HG02763 (cell line): ENCODE measurements at regions not wholly inside any gene's neighbourhood (a gene's known extent, or its start where the extent isn't known, plus 50 kb on each side); places are given as distances from the start of the nearest gene placed in this dataset.

Source experiments
- ATAC-seq: cut with Tn5 transposase; IDR thresholded peaks from one replicate; pipeline ENCODE4 v1.9.1; 2021; ENCODE audit warnings: mild to moderate bottlenecking, moderate library complexity; ENCODE audit not compliant: unreplicated experiment

DNA sequence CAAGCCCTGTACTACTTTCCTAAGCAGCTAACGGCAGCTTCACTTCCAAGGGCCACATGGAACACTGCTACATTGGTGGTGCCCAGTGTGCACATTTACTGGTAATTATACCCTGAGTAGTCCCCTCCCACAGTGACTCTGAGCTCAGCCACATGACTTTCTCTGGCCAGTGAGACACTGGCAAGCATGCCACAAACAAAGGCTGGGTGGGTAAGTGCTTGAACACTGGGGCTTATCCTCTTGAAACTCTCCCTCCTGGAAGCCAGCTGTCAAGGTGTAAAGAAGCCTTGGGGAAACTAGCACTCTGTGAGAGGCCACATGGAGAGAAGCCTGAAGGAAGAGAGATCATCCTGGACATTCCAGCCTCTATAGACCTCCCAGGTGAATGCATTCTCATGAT, 54.4 kb upstream of the DRD2 start:
- ATAC-seq: no peak

DNA sequence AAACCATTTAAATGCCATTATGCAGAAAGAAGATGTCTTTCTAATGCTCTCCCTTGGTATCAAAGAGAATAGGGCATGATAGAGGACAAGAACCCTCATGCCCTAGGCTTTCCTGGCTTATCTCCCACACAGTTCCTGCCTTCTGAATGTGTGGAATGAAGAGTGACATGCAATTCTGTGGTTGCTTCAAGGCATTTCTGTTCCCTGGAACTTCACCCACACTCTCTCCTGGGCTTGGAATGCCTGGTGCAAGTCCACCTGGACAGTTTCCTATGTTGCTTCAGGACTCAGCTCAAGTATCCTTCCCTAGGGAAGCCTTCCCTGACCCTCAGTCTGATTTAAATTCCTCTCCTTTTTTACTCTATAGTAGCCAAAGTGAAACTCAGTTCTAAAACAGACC, 53.8 kb upstream of the DRD2 start:
- ATAC-seq: no peak

DNA sequence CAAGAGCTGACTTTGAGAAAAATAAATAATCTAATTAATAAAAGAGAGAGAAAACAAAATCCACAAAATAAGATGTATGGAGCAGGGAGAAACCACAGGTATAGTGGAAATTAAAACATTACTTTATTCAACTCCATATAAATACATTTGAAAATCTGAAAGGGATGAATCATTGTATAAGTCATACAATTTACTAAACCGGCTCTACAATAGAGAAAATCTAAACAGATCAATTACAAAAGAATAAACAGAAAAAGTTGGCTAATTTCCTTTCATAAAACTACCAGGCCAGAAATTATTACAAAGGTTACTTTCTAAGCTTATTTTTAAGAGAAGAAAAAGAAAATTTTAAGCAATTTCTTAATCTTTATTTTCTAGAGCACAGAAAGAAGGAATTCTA, 51.3 kb upstream of the DRD2 start:
- no peak for ATAC-seq
